Peyer's patch (tissue), 4 donors: ENCODE measurements at regions not wholly inside any gene's neighbourhood (a gene's known extent, or its start where the extent isn't known, plus 50 kb on each side); places are given as distances from the start of the nearest gene placed in this dataset.

Experiments used
- DNase-seq, 3 donors: peaks; one replicate each; pipeline ENCODE4 v3.0.0-alpha.2; 2017 to 2019
- H3K27ac ChIP-seq, 4 donors: fragments of 200-600 bp; sonication (generic); one replicate each; pipeline ENCODE4 v1.5.1; 2016 to 2019
- H3K27me3 ChIP-seq, 2 donors: fragments of 200-600 bp; sonication (generic); one replicate each; pipeline ENCODE4 v1.5.1; 2019
- H3K36me3 ChIP-seq, 3 donors: fragments of 200-600 bp; sonication (generic); one replicate each; pipeline ENCODE4 v1.5.1; 2016 to 2019
- H3K4me1 ChIP-seq, 4 donors: fragments of 200-600 bp; sonication (generic); one replicate each; pipeline ENCODE4 v1.5.1; 2016 to 2019
- H3K4me3 ChIP-seq, 4 donors: fragments of 200-600 bp; sonication (generic); 1 replicate in 3 of 4; 2 replicates in 1 of 4; pipeline ENCODE4 v1.5.1; 2016 to 2019; ENCODE audit warnings: mild to moderate bottlenecking in 1 of 4
- H3K9me3 ChIP-seq, 4 donors: fragments of 200-600 bp; sonication (generic); one replicate each; pipeline ENCODE4 v1.5.1; 2016 to 2019; ENCODE audit warnings: mild to moderate bottlenecking in 1 of 4
- POLR2A ChIP-seq, 2 donors: fragments of 450-650 bp; IDR thresholded peaks; one replicate each; pipeline ENCODE4 v1.5.1; 2017; ENCODE audit warnings: antibody characterized with exemption in 2 of 2, mild to moderate bottlenecking in 2 of 2, moderate library complexity in 2 of 2
- TF ChIP-seq, protein P1 (sequence below), 6 experiments: fragments of 450-650 bp in 4 of 6; fragments of 200-600 bp in 2 of 6; sonication (generic) in 1 of 6; IDR thresholded peaks; one replicate each; pipeline ENCODE4 v1.5.1; 2017 to 2019; ENCODE audit warnings: antibody characterized with exemption in 6 of 6, mild to moderate bottlenecking in 3 of 6, moderate library complexity in 1 of 6

DNA sequence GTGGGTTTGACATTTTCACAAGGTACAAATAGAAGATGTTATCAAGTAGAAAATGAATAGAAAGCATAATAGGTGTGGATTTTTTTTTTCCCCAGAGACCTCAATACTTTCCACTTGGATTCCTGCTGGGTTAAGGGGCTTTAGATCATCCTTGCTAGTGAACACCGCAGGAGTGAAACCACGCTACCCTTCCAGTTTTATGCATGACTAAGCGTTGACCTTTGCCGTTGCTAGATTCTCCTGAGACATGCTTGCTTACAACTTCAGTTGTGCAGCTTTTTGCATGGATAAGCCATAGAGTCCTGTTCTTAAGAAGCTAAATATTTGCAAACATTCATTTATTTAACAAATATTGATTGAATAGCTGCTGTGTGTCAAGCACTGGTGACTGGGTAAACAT is 299.7 kb upstream of the LMCD1 start:
- H3K27me3 ChIP-seq: no peaks in the 10 kb centered on the region
- no peaks in the 10 kb centered on the region for H3K9me3 ChIP-seq
- H3K36me3 ChIP-seq: no peaks in the 10 kb centered on the region
- H3K4me1 ChIP-seq: no peaks in the 10 kb centered on the region
- H3K27ac ChIP-seq: no peak overlapping the region
- no peak overlapping the region for H3K4me3 ChIP-seq
- TF ChIP-seq POLR2A (IDR thresholded peaks at IDR 0.05): no peak
- TF ChIP-seq, protein P1, sequence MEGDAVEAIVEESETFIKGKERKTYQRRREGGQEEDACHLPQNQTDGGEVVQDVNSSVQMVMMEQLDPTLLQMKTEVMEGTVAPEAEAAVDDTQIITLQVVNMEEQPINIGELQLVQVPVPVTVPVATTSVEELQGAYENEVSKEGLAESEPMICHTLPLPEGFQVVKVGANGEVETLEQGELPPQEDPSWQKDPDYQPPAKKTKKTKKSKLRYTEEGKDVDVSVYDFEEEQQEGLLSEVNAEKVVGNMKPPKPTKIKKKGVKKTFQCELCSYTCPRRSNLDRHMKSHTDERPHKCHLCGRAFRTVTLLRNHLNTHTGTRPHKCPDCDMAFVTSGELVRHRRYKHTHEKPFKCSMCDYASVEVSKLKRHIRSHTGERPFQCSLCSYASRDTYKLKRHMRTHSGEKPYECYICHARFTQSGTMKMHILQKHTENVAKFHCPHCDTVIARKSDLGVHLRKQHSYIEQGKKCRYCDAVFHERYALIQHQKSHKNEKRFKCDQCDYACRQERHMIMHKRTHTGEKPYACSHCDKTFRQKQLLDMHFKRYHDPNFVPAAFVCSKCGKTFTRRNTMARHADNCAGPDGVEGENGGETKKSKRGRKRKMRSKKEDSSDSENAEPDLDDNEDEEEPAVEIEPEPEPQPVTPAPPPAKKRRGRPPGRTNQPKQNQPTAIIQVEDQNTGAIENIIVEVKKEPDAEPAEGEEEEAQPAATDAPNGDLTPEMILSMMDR (IDR thresholded peaks at IDR 0.05): no peak
- DNase-seq: no peak

DNA sequence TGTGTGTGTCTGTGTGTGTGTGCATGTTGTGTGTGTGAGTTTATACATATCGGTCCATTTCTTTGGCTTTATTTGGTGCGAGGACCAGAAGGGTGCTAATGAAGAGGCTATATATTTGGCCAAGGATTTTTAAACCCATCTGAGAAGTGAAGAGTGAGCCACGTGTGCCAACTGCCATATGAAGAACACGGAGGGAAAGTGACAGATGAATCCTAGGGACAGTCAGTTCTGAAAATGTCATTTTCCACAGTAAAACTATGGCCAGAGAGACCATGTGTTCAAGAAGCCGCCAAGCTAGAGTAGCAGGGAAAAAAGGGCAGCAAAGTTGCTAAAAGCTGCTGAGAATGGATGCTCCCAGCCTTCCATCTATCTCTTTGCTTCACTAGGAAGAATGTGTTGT is 297.3 kb upstream of the LMCD1 start:
- Histone ChIP-seq H3K27ac (no peak overlapping the region), H3K4me3 (no peak overlapping the region), H3K4me1 (no peaks in the 10 kb centered on the region), H3K36me3 (no peaks in the 10 kb centered on the region), H3K9me3 (no peaks in the 10 kb centered on the region), H3K27me3 (no peaks in the 10 kb centered on the region)
- DNase-seq: no peak
- no peak for TF ChIP-seq POLR2A (IDR thresholded peaks at IDR 0.05)
- TF ChIP-seq, protein P1 (IDR thresholded peaks at IDR 0.05): no peak

DNA sequence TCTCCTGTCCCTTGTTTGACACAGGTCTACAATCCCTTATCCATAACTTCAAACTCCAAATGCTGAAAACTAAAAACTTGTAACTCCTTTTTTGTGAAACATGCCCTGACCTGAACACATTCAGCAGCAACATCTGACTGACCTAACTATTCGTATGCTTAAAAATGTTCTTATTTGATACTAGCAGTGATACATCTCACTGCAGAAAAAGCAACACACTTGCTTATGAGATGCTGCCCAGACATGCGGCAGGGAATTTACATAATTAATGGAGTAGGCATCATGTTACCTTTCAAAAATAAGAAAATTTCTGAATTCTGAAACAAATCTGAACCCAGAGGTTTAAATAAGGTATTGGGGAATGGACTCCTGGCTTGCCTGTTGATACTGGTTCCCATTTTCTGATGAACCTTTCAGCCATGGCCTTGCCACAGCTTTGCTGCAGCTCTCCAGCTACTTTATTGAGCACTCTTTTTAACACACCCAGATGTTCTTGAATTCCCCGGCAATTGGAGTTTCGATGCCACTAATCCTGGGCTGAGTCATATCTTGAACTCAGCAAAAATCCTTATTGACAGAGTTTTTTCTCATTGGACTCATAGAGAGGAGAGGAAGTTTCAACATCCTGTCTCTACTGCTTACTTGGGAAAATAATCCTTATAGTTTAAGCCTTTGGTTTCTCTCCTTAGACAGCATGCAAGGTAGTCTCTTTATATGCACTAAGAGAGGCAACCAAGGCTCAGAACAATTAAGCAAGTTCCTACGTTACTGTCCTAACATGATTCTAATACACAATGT is 296.6 kb upstream of the LMCD1 start:
- TF ChIP-seq, protein P1 (IDR thresholded peaks at IDR 0.05): no peak
- TF ChIP-seq POLR2A (IDR thresholded peaks at IDR 0.05): no peak
- Histone ChIP-seq H3K36me3 (no peaks in the 10 kb centered on the region), H3K9me3 (no peaks in the 10 kb centered on the region), H3K4me3 (no peak overlapping the region), H3K27ac (no peak overlapping the region), H3K4me1 (no peaks in the 10 kb centered on the region), H3K27me3 (no peaks in the 10 kb centered on the region)
- no peak for DNase-seq

DNA sequence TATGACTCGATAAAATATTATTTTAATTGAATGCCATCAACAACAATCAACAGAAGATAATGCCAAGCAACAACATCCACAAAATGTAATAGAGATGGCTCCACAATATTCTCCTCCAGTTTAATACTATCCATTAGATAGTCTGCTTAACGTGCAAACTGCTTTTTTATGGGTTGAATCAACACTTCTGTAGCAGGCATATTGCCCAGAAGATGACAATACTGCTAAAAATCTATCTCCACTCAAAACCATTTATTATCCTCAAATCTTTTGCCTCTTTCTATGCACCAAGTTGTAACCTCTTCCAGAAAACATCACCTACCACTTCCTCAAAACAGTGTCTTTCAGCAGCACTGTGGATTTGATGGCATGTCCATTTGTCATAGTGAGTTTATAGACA is 295.7 kb upstream of the LMCD1 start:
- Histone ChIP-seq H3K9me3 (no peaks in the 10 kb centered on the region), H3K4me3 (no peak overlapping the region), H3K27ac (no peak overlapping the region), H3K4me1 (no peaks in the 10 kb centered on the region), H3K27me3 (no peaks in the 10 kb centered on the region), H3K36me3 (no peaks in the 10 kb centered on the region)
- DNase-seq: no peak
- no peak for TF ChIP-seq POLR2A (IDR thresholded peaks at IDR 0.05)
- TF ChIP-seq, protein P1 (IDR thresholded peaks at IDR 0.05): no peak

DNA sequence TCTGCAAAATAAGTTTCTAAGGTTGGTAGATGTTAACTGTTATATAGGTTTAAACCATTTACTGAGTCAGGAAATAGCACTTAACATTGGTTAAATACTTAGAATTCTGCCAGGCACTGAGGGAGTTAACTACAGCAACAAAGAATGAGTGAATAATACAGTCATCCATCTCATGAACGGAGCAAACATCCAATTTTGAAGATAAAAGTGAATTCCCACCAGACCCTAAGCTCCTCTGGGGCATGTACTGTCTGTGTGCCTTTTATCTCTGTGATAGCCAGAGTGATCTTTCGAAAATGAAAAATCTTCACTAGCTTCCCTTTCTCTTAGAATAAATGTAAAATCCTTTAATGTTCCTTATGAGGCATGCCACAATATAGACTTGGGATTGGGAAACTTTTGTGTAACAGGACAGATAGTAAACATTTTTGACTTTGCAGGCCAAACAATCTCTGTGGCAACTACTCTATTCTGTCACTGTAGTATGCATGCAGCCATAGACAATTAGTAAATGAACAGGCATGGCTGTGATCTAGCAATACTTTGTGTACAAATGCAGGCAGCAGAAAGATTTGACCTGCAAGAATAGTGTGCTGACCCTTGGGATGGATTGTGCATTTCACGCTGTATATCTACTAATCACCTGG is 294.5 kb upstream of the LMCD1 start:
- Histone ChIP-seq H3K27me3 (no peaks in the 10 kb centered on the region), H3K27ac (no peak overlapping the region), H3K4me3 (no peak overlapping the region), H3K36me3 (no peaks in the 10 kb centered on the region), H3K4me1 (no peaks in the 10 kb centered on the region), H3K9me3 (no peaks in the 10 kb centered on the region)
- no peak for DNase-seq
- TF ChIP-seq, protein P1 (IDR thresholded peaks at IDR 0.05): no peak
- TF ChIP-seq POLR2A (IDR thresholded peaks at IDR 0.05): no peak
